GM12892 (cell line): ENCODE measurements at regions not wholly inside any gene's neighbourhood (a gene's known extent, or its start where the extent isn't known, plus 50 kb on each side); places are given as distances from the start of the nearest gene placed in this dataset.

Source experiments
- POLR2A ChIP-seq: IDR thresholded peaks from 2 replicates; pipeline ENCODE4 v1.6.1; 2011; ENCODE audit warnings: low read depth, low read length, control low read depth
- POLR2AphosphoS5 ChIP-seq: IDR thresholded peaks from 2 replicates; pipeline ENCODE4 v1.6.1; 2011; ENCODE audit warnings: low read depth, low read length, control low read depth
- TAF1 ChIP-seq: IDR thresholded peaks from 2 replicates; pipeline ENCODE4 v1.6.1; 2011; ENCODE audit warnings: low read depth, mild to moderate bottlenecking, control low read depth, low read length, borderline replicate concordance

- no peak for TF ChIP-seq POLR2A
- no peak for TF ChIP-seq POLR2AphosphoS5
- no peak for TF ChIP-seq TAF1
These were observed 433.8 kb downstream of the ADAMTS20 start for GRCh38 chr12:43118234-43118633.
